Neural cell (in vitro differentiated cells): ENCODE measurements at regions not wholly inside any gene's neighbourhood (a gene's known extent, or its start where the extent isn't known, plus 50 kb on each side); places are given as distances from the start of the nearest gene placed in this dataset.

ENCODE experiments used
- H2AFZ ChIP-seq: fragments of 200-600, 300-800 bp; sonication (generic), shearing (Covaris generic); 2 replicates; pipeline ENCODE4 v1.6.0; 2014; ENCODE audit warnings: low read depth, mild to moderate bottlenecking, antibody characterized with exemption, low read length, moderate library complexity
- H3F3A ChIP-seq: fragments of 200-600 bp; shearing (Covaris generic); 2 replicates; pipeline ENCODE4 v1.6.1; 2016; ENCODE audit warnings: mild to moderate bottlenecking, moderate library complexity, mixed read lengths, antibody characterized with exemption, low read length; ENCODE audit not compliant: insufficient read depth, poor library complexity, severe bottlenecking
- H3K27ac ChIP-seq: fragments of 200-600, 300-800 bp; sonication (generic), shearing (Covaris generic); 2 replicates; pipeline ENCODE4 v1.5.1; 2014; ENCODE audit warnings: mild to moderate bottlenecking, low read length, moderate library complexity
- H3K27me3 ChIP-seq: fragments of 300-800, 200-600 bp; sonication (generic), shearing (Covaris generic); 2 replicates; pipeline ENCODE4 v1.6.0; 2014; ENCODE audit warnings: mild to moderate bottlenecking, low read depth, low read length, moderate library complexity; ENCODE audit not compliant: insufficient read depth
- H3K36me3 ChIP-seq: fragments of 300-800, 200-600 bp; sonication (generic), shearing (Covaris generic); 2 replicates; pipeline ENCODE4 v1.5.1; 2014; ENCODE audit warnings: mild to moderate bottlenecking, antibody characterized with exemption, low read length, moderate library complexity; ENCODE audit not compliant: insufficient read depth
- H3K4me2 ChIP-seq: fragments of 300-800, 200-600 bp; sonication (generic), shearing (Covaris generic); 2 replicates; pipeline ENCODE4 v1.6.0; 2014; ENCODE audit warnings: mild to moderate bottlenecking, low read length
- H3K4me3 ChIP-seq: fragments of 300-800, 200-600 bp; sonication (generic), shearing (Covaris generic); 2 replicates; pipeline ENCODE4 v1.5.1; 2014; ENCODE audit warnings: mild to moderate bottlenecking, low read length, moderate library complexity
- H3K79me2 ChIP-seq: fragments of 200-600 bp; shearing (Covaris generic); replicated peaks from 2 replicates; pipeline ENCODE4 v1.6.0; 2014; ENCODE audit warnings: mild to moderate bottlenecking, low read length, moderate library complexity; ENCODE audit not compliant: insufficient read depth
- H3K9ac ChIP-seq: fragments of 300-800, 200-600 bp; sonication (generic), shearing (Covaris generic); 2 replicates; pipeline ENCODE4 v1.6.1; 2016; ENCODE audit warnings: mild to moderate bottlenecking, low read length, mixed read lengths
- H3K9me2 ChIP-seq: fragments of 200-600 bp; shearing (Covaris generic); 2 replicates; pipeline ENCODE4 v1.6.1; 2016; ENCODE audit warnings: mild to moderate bottlenecking, low read length, mixed read lengths; ENCODE audit not compliant: insufficient read depth
- H3K9me3 ChIP-seq: fragments of 200-600, 300-800 bp; sonication (generic), shearing (Covaris generic); 2 replicates; pipeline ENCODE4 v1.6.1; 2016; ENCODE audit warnings: mild to moderate bottlenecking, mixed run types, low read length, moderate library complexity, mixed read lengths
- H4K20me1 ChIP-seq: fragments of 200-600 bp; shearing (Covaris generic); 2 replicates; pipeline ENCODE4 v1.6.1; 2016; ENCODE audit warnings: mild to moderate bottlenecking, mixed run types; ENCODE audit not compliant: insufficient read depth
- CTCF ChIP-seq: fragments of 450-650 bp; IDR thresholded peaks from 2 replicates; pipeline ENCODE4 v1.5.1; 2014; ENCODE audit warnings: antibody characterized with exemption, mild to moderate bottlenecking, moderate library complexity; ENCODE audit not compliant: poor library complexity, severe bottlenecking
- EP300 ChIP-seq: fragments of 450-650 bp; conservative IDR thresholded peaks from 2 replicates; pipeline ENCODE4 v1.6.1; 2014; ENCODE audit warnings: antibody characterized with exemption, mild to moderate bottlenecking, moderate library complexity; ENCODE audit not compliant: poor library complexity, severe bottlenecking
- EZH2 ChIP-seq: fragments of 200-600, 300-800 bp; shearing (Covaris generic), sonication (generic); IDR thresholded peaks from 2 replicates; pipeline ENCODE4 v1.6.1; 2014; ENCODE audit warnings: antibody characterized with exemption, low read length, borderline replicate concordance, mild to moderate bottlenecking; ENCODE audit not compliant: insufficient read depth, poor library complexity, severe bottlenecking
- MXI1 ChIP-seq: fragments of 450-650 bp; conservative IDR thresholded peaks from 2 replicates; pipeline ENCODE4 v1.6.1; 2014; ENCODE audit warnings: antibody characterized with exemption, mild to moderate bottlenecking; ENCODE audit not compliant: poor library complexity, severe bottlenecking
- POLR2AphosphoS5 ChIP-seq: IDR thresholded peaks from 2 replicates; pipeline ENCODE4 v1.6.1; 2012
- RAD21 ChIP-seq: fragments of 450-650 bp; conservative IDR thresholded peaks from 2 replicates; pipeline ENCODE4 v1.6.1; 2014; ENCODE audit warnings: antibody characterized with exemption, mild to moderate bottlenecking, moderate library complexity
- SMC3 ChIP-seq: fragments of 450-650 bp; conservative IDR thresholded peaks from 2 replicates; pipeline ENCODE4 v1.6.1; 2014; ENCODE audit warnings: antibody characterized with exemption, mild to moderate bottlenecking, moderate library complexity; ENCODE audit not compliant: poor library complexity
- TAF1 ChIP-seq: IDR thresholded peaks from 2 replicates; pipeline ENCODE4 v1.6.1; 2012; ENCODE audit warnings: low read depth
- TF ChIP-seq, protein P1 (sequence below): IDR thresholded peaks from 2 replicates; pipeline ENCODE4 v1.6.1; 2012; ENCODE audit warnings: borderline replicate concordance

- no peaks in the 10 kb centered on the region for H3K79me2 ChIP-seq
- H2AFZ ChIP-seq: no peak overlapping the region
- H3K9me2 ChIP-seq: no peaks in the 10 kb centered on the region
- H3K27ac ChIP-seq: no peak overlapping the region
- no peaks in the 10 kb centered on the region for H3K9me3 ChIP-seq
- no peak overlapping the region for H3K9ac ChIP-seq
- H3K36me3 ChIP-seq: no peaks in the 10 kb centered on the region
- no peaks in the 10 kb centered on the region for H4K20me1 ChIP-seq
- no peaks in the 10 kb centered on the region for H3K27me3 ChIP-seq
- H3F3A ChIP-seq: no peaks in the 10 kb centered on the region
- H3K4me2 ChIP-seq: no peak overlapping the region
- H3K4me3 ChIP-seq: no peak overlapping the region
- TF ChIP-seq, protein P1, sequence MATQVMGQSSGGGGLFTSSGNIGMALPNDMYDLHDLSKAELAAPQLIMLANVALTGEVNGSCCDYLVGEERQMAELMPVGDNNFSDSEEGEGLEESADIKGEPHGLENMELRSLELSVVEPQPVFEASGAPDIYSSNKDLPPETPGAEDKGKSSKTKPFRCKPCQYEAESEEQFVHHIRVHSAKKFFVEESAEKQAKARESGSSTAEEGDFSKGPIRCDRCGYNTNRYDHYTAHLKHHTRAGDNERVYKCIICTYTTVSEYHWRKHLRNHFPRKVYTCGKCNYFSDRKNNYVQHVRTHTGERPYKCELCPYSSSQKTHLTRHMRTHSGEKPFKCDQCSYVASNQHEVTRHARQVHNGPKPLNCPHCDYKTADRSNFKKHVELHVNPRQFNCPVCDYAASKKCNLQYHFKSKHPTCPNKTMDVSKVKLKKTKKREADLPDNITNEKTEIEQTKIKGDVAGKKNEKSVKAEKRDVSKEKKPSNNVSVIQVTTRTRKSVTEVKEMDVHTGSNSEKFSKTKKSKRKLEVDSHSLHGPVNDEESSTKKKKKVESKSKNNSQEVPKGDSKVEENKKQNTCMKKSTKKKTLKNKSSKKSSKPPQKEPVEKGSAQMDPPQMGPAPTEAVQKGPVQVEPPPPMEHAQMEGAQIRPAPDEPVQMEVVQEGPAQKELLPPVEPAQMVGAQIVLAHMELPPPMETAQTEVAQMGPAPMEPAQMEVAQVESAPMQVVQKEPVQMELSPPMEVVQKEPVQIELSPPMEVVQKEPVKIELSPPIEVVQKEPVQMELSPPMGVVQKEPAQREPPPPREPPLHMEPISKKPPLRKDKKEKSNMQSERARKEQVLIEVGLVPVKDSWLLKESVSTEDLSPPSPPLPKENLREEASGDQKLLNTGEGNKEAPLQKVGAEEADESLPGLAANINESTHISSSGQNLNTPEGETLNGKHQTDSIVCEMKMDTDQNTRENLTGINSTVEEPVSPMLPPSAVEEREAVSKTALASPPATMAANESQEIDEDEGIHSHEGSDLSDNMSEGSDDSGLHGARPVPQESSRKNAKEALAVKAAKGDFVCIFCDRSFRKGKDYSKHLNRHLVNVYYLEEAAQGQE: no peak
- TF ChIP-seq EZH2 (no peak), MXI1 (no peak), POLR2AphosphoS5 (no peak), RAD21 (no peak), CTCF (no peak), TAF1 (no peak), EP300 (no peak), SMC3 (no peak)
These were observed 434.4 kb downstream of the TCERG1L start for GRCh38 chr10:130877126-130877525.

DNA sequence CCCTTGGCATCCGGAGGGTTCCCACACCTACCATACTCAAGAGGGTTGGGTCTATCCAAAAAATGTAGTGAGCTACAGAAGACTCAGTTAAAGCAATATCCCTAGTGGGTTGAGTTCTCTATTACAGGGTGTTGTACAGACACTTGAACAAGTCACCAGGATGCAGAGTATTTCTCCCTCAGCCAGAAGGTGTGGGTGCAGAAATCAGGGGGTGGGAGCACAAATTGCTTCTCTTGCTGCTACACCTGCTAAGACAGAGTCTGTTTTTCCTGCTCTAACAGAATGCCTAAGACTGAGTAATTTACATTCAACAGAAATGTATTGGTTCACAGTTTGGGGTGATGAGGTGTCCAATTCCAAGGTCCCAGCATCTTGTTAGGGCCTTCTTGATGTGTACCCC lies 433.4 kb downstream of the TCERG1L start:
- Histone ChIP-seq H3K27ac (no peak overlapping the region), H3K36me3 (no peaks in the 10 kb centered on the region), H3K4me3 (no peak overlapping the region), H3K9me2 (no peaks in the 10 kb centered on the region), H3K79me2 (no peaks in the 10 kb centered on the region), H4K20me1 (no peaks in the 10 kb centered on the region), H3K9ac (no peak overlapping the region), H2AFZ (no peak overlapping the region), H3K27me3 (no peaks in the 10 kb centered on the region), H3K9me3 (no peaks in the 10 kb centered on the region), H3F3A (no peaks in the 10 kb centered on the region), H3K4me2 (no peak overlapping the region)
- TF ChIP-seq, protein P1: no peak
- TF ChIP-seq POLR2AphosphoS5 (no peak), SMC3 (no peak), TAF1 (no peak)
